ENCODE measurements at regions not wholly inside any gene's neighbourhood (a gene's known extent, or its start where the extent isn't known, plus 50 kb on each side); places are given as distances from the start of the nearest gene placed in this dataset.

GRCh38 chr5:174310243-174310642 is 264.7 kb downstream of the NSG2 start:
- Histone ChIP-seq H3K79me2 (ENCODE audit: control insufficient read depth, insufficient read depth, low read length) (no peaks in the 10 kb centered on the region), H3K9ac (replicated peaks; ENCODE audit: extremely low read depth, insufficient read depth, low read length) (no peak overlapping the region), H2AFZ (ENCODE audit: low read depth, low read length) (no peak overlapping the region), H3K9me1 (replicated peaks; ENCODE audit: control insufficient read depth, extremely low read depth, insufficient read depth, low read length) (no peaks in the 10 kb centered on the region), H3K9me3 (replicated peaks; ENCODE audit: control insufficient read depth, insufficient read depth, low read length) (no peaks in the 10 kb centered on the region), H3K4me3 (replicated peaks in 1 of 3; ENCODE audit: insufficient read depth in 1 of 3, low read depth in 1 of 3, low read length in 3 of 3) (no peak overlapping the region), H4K20me1 (replicated peaks; ENCODE audit: control insufficient read depth, extremely low read depth, insufficient read depth, low read length) (no peaks in the 10 kb centered on the region), H3K27ac (ENCODE audit: insufficient read depth, low read depth, low read length) (no peak overlapping the region), H3K36me3 (ENCODE audit: control insufficient read depth in 2 of 2, extremely low read depth in 1 of 2, insufficient read depth in 2 of 2, low read length in 2 of 2) (no peaks in the 10 kb centered on the region), H3K4me1 (ENCODE audit: control insufficient read depth, extremely low read depth, insufficient read depth, low read length) (no peaks in the 10 kb centered on the region), H3K4me2 (ENCODE audit: insufficient read depth, low read length) (no peak overlapping the region), H3K27me3 (ENCODE audit: control insufficient read depth in 2 of 2, insufficient read depth in 2 of 2, low read length in 2 of 2) (no peaks in the 10 kb centered on the region)
- intact Hi-C loops (cut with micrococcal nuclease) (loop anchor here (5.0 kb wide), 1 partner anchor 543 kb away; no protein-coding TSS in a partner anchor), dilution Hi-C loops (cut with MboI; ENCODE audit: extremely low pct_ligation_motif_present, low sequenced_read_pairs) (no loop called here)
- DNase-seq (ENCODE audit: low read depth, low spot score) (no peak), FAIRE-seq (no peak)
- ChIA-PET POLR2A (no interaction called here), CTCF (interaction anchor here (2.6 kb wide), 1 partner anchor 693 kb away, joined by 61 read pairs; the partner anchor contains the start of gene BOD1)
- no TSS peak for BruUV-seq (replicated peaks)
- TF ChIP-seq POLR2AphosphoS5 (IDR thresholded peaks at IDR 0.05; ENCODE audit: insufficient read depth, low read depth, low read length), result no peak
- TF ChIP-seq CTCF (IDR thresholded peaks at IDR 0.05; ENCODE audit: extremely low read depth in 1 of 2, insufficient read depth in 1 of 2, low read depth in 1 of 2, low read length in 2 of 2), result no peak
- TF ChIP-seq EZH2 (IDR thresholded peaks at IDR 0.05; ENCODE audit: borderline replicate concordance, low read depth, low read length, severe bottlenecking), result no peak
- no peak for TF ChIP-seq MAX (IDR thresholded peaks at IDR 0.05; ENCODE audit: insufficient read depth, insufficient read length)
- TF ChIP-seq POLR2A (IDR thresholded peaks at IDR 0.05; ENCODE audit: low read depth, low read length), result no peak
- TF ChIP-seq FOS (IDR thresholded peaks at IDR 0.05; ENCODE audit: borderline replicate concordance, insufficient read depth, low read length), result no peak
- no peak for TF ChIP-seq MYC (IDR thresholded peaks at IDR 0.05; ENCODE audit: low read depth, low read length)
- no peak for TF ChIP-seq GATA2 (IDR thresholded peaks at IDR 0.05; ENCODE audit: insufficient read depth, insufficient read length, low read depth, low read length)
- TF ChIP-seq JUN (IDR thresholded peaks at IDR 0.05; ENCODE audit: borderline replicate concordance, insufficient read depth, insufficient read length, low read depth), result no peak
